CD14-positive monocyte (primary cell): ENCODE measurements at regions not wholly inside any gene's neighbourhood (a gene's known extent, or its start where the extent isn't known, plus 50 kb on each side); places are given as distances from the start of the nearest gene placed in this dataset.

Experiments
- DNase-seq, 3 donors: peaks; one replicate each; pipeline ENCODE4 v3.0.0-alpha.2; 2011 to 2022
- H2AFZ ChIP-seq: 2 replicates; pipeline ENCODE4 v1.6.0; 2012; ENCODE audit warnings: mild to moderate bottlenecking, low read depth, low read length, inconsistent platforms; ENCODE audit not compliant: insufficient read depth, poor library complexity, severe bottlenecking
- H3K27ac ChIP-seq, 2 donors: 1 replicate in 1 of 2; 2 replicates in 1 of 2; pipeline ENCODE4 v1.5.1; 2012 to 2013; ENCODE audit warnings: low read length in 2 of 2, control low read depth in 1 of 2, inconsistent platforms in 1 of 2, low read depth in 1 of 2, mild to moderate bottlenecking in 1 of 2
- H3K27me3 ChIP-seq, 2 donors: one replicate each; pipeline versions ENCODE4 v1.6.0 to v1.6.1; 2011 to 2013; ENCODE audit warnings: low read length in 2 of 2; ENCODE audit not compliant: control insufficient read depth in 2 of 2, insufficient read depth in 2 of 2
- H3K36me3 ChIP-seq, 2 donors: replicated peaks in 1 of 2; 1 replicate in 1 of 2; 2 replicates in 1 of 2; pipeline versions ENCODE4 v1.5.1 to v1.6.1; 2012 to 2013; ENCODE audit warnings: low read length in 2 of 2, control low read depth in 1 of 2, inconsistent platforms in 1 of 2, mild to moderate bottlenecking in 1 of 2; ENCODE audit not compliant: insufficient read depth in 2 of 2, control insufficient read depth in 1 of 2
- H3K4me1 ChIP-seq, 2 donors: 1 replicate in 1 of 2; 2 replicates in 1 of 2; pipeline versions ENCODE4 v1.5.1 to v1.6.1; 2012 to 2013; ENCODE audit warnings: low read length in 2 of 2, control low read depth in 1 of 2, inconsistent platforms in 1 of 2, mild to moderate bottlenecking in 1 of 2, moderate library complexity in 1 of 2; ENCODE audit not compliant: insufficient read depth in 2 of 2, control insufficient read depth in 1 of 2
- H3K4me2 ChIP-seq: replicated peaks from 2 replicates; pipeline ENCODE3; 2012; ENCODE audit warnings: low read length, moderate library complexity, mild to moderate bottlenecking; ENCODE audit not compliant: poor library complexity, severe bottlenecking; ENCODE audit errors: extremely low read depth
- H3K4me3 ChIP-seq, 3 experiments: fragments of 200-600 bp in 1 of 3; sonication (generic) in 1 of 3; replicated peaks in 1 of 3; 1 replicate in 2 of 3; 2 replicates in 1 of 3; pipeline ENCODE4 v1.5.1; 2011 to 2013; ENCODE audit warnings: low read length in 3 of 3, mild to moderate bottlenecking in 3 of 3, control low read depth in 2 of 3, low read depth in 2 of 3, inconsistent platforms in 1 of 3, moderate library complexity in 1 of 3
- H3K79me2 ChIP-seq: 2 replicates; pipeline ENCODE4 v1.6.0; 2012; ENCODE audit warnings: mild to moderate bottlenecking, control low read depth, inconsistent platforms, low read length, moderate library complexity; ENCODE audit not compliant: insufficient read depth
- H3K9ac ChIP-seq: 2 replicates; pipeline ENCODE4 v1.6.0; 2017; ENCODE audit warnings: low read length, mild to moderate bottlenecking; ENCODE audit not compliant: insufficient read depth, poor library complexity, severe bottlenecking
- H3K9me3 ChIP-seq, 2 donors: replicated peaks in 1 of 2; 1 replicate in 1 of 2; 2 replicates in 1 of 2; pipeline versions ENCODE4 v1.5.1 to v1.6.1; 2012 to 2013; ENCODE audit warnings: low read length in 2 of 2, control low read depth in 1 of 2; ENCODE audit not compliant: control insufficient read depth in 1 of 2, insufficient read depth in 1 of 2
- H4K20me1 ChIP-seq: 2 replicates; pipeline ENCODE4 v1.6.0; 2012; ENCODE audit warnings: mild to moderate bottlenecking, low read length, control low read depth, moderate library complexity; ENCODE audit not compliant: insufficient read depth
- H3K27ac Mint-ChIP-seq, 7 donors: one replicate each; pipeline ENCODE4 v1.8.0; 2020; ENCODE audit warnings: mild to moderate bottlenecking in 7 of 7, mixed read lengths in 7 of 7, moderate library complexity in 6 of 7, inconsistent platforms in 2 of 7
- H3K27me3 Mint-ChIP-seq, 3 donors: one replicate each; pipeline ENCODE4 v1.8.0; 2021 to 2022; ENCODE audit warnings: low read depth in 3 of 3, mild to moderate bottlenecking in 3 of 3, mixed read lengths in 3 of 3, moderate library complexity in 3 of 3, inconsistent platforms in 1 of 3
- H3K36me3 Mint-ChIP-seq, 2 donors: one replicate each; pipeline ENCODE4 v1.8.0; 2020; ENCODE audit warnings: mixed read lengths in 2 of 2, inconsistent platforms in 1 of 2, mild to moderate bottlenecking in 1 of 2
- H3K4me1 Mint-ChIP-seq: one replicate; pipeline ENCODE4 v1.8.0; 2020; ENCODE audit warnings: mild to moderate bottlenecking, mixed read lengths
- H3K4me3 Mint-ChIP-seq, 2 donors: one replicate each; pipeline ENCODE4 v1.8.0; 2020; ENCODE audit warnings: mild to moderate bottlenecking in 2 of 2, mixed read lengths in 2 of 2, moderate library complexity in 1 of 2
- H3K9me3 Mint-ChIP-seq, 7 donors: one replicate each; pipeline ENCODE4 v1.8.0; 2020 to 2022; ENCODE audit warnings: mixed read lengths in 7 of 7, mild to moderate bottlenecking in 6 of 7, moderate library complexity in 6 of 7, inconsistent platforms in 2 of 7
- WGBS: methylation state at CpG from one replicate; pipeline ENCODE4 v1.1.5; 2013; ENCODE audit warnings: missing lambda C conversion rate; ENCODE audit not compliant: insufficient coverage; 5-methylcytosine and 5-hydroxymethylcytosine counted together
- intact Hi-C, 2 donors: fragments of 100-400 bp; cut with micrococcal nuclease; formaldehyde crosslinking; loops; one replicate each; pipeline versions ENCODE4 v1.15.0 to v1.15.1; 2023
- TF ChIP-seq, protein P1 (sequence below): fragments of 200-600 bp; IDR thresholded peaks from one replicate; pipeline ENCODE4 v1.8.0; 2022; ENCODE audit warnings: antibody characterized with exemption, mild to moderate bottlenecking

DNA sequence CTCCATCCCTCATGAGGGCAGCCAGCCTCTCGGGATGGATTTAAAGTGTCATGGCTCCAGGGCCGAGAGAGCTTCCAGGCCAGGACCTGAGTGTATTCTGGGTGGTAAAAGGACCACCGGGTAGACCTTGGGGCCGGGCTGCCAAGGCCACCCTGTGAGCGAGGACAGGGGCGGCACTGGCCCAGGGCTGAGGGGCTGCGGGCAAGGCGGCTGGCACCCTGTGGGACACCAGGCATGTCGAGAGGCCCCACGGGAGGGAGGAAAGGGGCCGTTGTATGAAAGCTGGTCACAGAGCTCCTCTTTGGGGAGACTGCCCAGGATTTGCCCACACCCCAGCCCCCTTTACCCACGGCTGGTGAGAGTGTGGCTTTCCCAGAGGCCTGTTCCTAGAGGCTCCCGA is 92.3 kb upstream of the RTL6 start:
- Histone ChIP-seq H3K79me2 (no peaks in the 10 kb centered on the region), H3K36me3 (no peaks in the 10 kb centered on the region), H4K20me1 (no peaks in the 10 kb centered on the region), H3K4me3 (no peak overlapping the region), H3K27me3 (peaks cover 0 to 23% of the 10 kb centered on the region in 2 donors), H3K27ac (no peak overlapping the region), H3K9me3 (no peaks in the 10 kb centered on the region), H2AFZ (no peak overlapping the region), H3K4me2 (no peak overlapping the region), H3K9ac (no peak overlapping the region), H3K4me1 (peaks cover 0 to 2% of the 10 kb centered on the region in 2 donors)
- H3K4me3 Mint-ChIP-seq = no peak overlapping the region
- peaks cover 26 to 37% (median 37%) of the 10 kb centered on the region in 3 donors for H3K27me3 Mint-ChIP-seq
- intact Hi-C loops = no loop called here
- 94% methylated on average over 9 of the region's 13 CpGs for WGBS
- H3K36me3 Mint-ChIP-seq = peaks cover 0 to 4% of the 10 kb centered on the region in 2 donors
- peaks cover 2 to 8% (median 4%) of the 10 kb centered on the region in 7 donors for H3K9me3 Mint-ChIP-seq
- no peak overlapping the region for H3K27ac Mint-ChIP-seq
- peaks cover 15% of the 10 kb centered on the region for H3K4me1 Mint-ChIP-seq
- no peak for DNase-seq
- TF ChIP-seq, protein P1, sequence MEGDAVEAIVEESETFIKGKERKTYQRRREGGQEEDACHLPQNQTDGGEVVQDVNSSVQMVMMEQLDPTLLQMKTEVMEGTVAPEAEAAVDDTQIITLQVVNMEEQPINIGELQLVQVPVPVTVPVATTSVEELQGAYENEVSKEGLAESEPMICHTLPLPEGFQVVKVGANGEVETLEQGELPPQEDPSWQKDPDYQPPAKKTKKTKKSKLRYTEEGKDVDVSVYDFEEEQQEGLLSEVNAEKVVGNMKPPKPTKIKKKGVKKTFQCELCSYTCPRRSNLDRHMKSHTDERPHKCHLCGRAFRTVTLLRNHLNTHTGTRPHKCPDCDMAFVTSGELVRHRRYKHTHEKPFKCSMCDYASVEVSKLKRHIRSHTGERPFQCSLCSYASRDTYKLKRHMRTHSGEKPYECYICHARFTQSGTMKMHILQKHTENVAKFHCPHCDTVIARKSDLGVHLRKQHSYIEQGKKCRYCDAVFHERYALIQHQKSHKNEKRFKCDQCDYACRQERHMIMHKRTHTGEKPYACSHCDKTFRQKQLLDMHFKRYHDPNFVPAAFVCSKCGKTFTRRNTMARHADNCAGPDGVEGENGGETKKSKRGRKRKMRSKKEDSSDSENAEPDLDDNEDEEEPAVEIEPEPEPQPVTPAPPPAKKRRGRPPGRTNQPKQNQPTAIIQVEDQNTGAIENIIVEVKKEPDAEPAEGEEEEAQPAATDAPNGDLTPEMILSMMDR = no peak

DNA sequence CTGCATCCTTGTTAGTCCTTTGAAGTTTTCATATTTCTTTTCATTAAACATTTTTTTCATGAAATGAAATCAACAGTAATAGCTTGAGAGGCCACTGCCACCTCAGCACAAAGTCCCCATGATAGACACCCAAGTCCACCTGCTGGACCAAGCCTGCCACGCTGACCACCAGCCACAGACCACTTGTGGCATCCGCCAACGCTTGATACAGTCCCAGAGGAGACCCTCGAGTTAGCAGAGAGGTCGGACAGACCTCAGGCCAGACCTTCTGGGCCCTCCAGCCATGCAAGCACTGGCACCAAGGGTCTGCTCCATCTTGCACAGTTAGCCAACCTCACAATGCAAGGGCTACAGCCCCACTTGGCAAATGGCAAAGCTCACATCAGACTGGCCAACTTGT is 91.8 kb upstream of the RTL6 start:
- peaks cover 2 to 8% (median 4%) of the 10 kb centered on the region in 7 donors for H3K9me3 Mint-ChIP-seq
- 97% methylated on average over 5 of the region's 5 CpGs for WGBS
- H3K36me3 Mint-ChIP-seq = peaks cover 0 to 2% of the 10 kb centered on the region in 2 donors
- no peak overlapping the region for H3K27ac ChIP-seq
- H3K4me3 Mint-ChIP-seq = no peak overlapping the region
- no peaks in the 10 kb centered on the region for H3K79me2 ChIP-seq
- peaks cover 0 to 20% of the 10 kb centered on the region in 2 donors for H3K27me3 ChIP-seq
- peaks cover 23 to 37% (median 34%) of the 10 kb centered on the region in 3 donors for H3K27me3 Mint-ChIP-seq
- DNase-seq = no peak
- H3K27ac Mint-ChIP-seq = no peak overlapping the region
- no peaks in the 10 kb centered on the region for H3K36me3 ChIP-seq
- H3K4me3 ChIP-seq = no peak overlapping the region
- TF ChIP-seq, protein P1 = no peak
- H3K4me1 Mint-ChIP-seq = peaks cover 11% of the 10 kb centered on the region
- intact Hi-C loops = no loop called here
- H2AFZ ChIP-seq = no peak overlapping the region
- peaks cover 0 to 2% of the 10 kb centered on the region in 2 donors for H3K4me1 ChIP-seq
- no peaks in the 10 kb centered on the region for H4K20me1 ChIP-seq
- H3K4me2 ChIP-seq = no peak overlapping the region
- H3K9me3 ChIP-seq = no peaks in the 10 kb centered on the region
- no peak overlapping the region for H3K9ac ChIP-seq
